ENCODE measurements at regions not wholly inside any gene's neighbourhood (a gene's known extent, or its start where the extent isn't known, plus 50 kb on each side); places are given as distances from the start of the nearest gene placed in this dataset.
A peak's percentile ranks its signal among the peaks of the same experiment; 100 is the strongest.
"Not testable (repeated sequence)": the region's sequence is repeated elsewhere in the genome, so short reads cannot be mapped to it uniquely, and the experiment has no call there.

DNA sequence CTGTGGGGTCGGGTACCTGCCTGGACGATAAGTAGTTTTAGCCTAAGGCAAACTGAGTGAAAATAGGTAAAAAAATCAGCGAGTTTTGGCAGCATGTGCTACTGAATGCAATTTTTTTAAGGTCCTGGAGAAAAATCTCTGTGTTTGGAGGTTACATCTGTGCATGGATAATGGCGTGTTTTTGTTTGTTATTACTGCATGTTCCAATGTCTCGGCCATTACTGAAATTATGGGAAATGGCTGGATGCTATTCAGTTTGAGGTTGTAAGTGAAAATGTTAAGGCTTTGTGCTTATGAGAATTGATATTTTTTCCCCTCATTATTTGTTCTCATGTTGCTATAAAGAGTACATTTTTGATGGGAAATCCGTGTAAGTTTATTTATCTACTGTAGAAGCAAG, 441.7 kb downstream of the PRDM2 start:
- DNase-seq, result no peak

DNA sequence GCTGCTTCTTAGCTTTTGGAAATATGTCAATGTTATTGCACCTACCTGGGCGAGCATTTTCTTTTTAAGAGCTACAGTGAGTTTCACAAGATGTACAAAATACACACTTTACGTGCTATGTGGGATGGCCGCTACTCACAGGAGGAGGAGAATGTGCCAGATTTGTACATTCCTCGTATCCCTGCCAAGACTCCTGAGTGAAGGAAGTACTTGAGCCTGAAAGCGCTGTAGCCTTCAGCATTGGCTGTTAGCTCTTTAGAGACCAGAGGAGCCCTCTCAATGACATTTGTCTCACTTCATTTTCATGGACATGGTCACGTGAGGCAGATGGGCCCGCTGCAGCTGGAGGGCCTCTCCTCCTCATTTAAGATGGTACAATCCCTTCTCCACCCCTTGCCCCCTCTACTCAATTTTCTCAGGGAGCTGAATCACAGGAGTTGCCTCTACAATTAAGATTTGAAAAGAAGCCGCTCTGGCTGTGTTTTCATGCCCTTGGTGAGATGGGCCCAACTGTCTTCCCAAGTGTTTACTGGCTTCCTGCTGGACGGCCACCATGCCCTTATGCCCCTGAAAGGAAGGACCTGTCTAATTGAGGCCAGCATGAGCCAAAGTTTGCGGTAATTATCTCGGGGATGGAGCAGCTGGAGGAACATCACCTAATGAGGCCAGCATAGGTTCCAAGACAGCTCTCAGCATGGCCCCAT, 442.6 kb downstream of the PRDM2 start:
- no peak for DNase-seq

DNA sequence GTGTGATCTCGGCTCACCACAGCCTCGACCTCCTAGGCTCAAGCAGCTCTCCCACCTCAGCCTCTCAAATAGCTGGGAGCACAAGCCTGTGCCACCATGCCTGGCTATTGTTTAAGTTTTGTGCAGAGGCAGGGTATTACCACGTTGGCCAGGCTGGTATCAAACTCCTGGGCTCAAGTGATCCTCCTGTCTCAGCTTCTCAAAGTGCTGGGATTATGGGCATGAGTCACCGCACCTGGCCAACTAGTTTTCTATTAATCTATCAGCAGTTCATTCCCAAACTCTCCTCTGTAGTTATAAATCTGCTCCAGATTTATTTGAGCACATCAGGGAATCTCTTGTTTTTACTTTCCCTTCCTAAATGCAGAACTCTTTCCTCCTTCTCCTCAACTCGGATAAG, 443.8 kb downstream of the PRDM2 start:
- no peak for DNase-seq

DNA sequence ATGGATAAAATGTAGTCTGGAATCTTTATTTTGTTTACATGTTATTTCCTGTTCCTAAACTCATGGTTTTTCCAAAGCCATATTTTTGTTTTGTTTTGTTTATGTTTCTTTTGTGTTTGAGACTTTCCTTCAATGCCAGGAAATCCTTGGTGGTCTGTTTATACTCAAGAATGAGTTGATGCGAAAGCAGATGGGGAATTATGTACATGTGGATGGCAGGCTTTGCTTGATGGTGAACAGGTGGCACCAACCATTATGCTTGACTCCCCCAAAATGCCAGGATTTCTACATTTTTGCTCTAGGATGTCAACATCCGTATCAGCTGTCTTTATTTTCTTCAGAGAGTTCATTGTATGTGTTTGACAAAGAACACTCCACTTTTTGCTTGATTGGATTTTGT, 448.5 kb downstream of the PRDM2 start:
- no peak for DNase-seq

DNA sequence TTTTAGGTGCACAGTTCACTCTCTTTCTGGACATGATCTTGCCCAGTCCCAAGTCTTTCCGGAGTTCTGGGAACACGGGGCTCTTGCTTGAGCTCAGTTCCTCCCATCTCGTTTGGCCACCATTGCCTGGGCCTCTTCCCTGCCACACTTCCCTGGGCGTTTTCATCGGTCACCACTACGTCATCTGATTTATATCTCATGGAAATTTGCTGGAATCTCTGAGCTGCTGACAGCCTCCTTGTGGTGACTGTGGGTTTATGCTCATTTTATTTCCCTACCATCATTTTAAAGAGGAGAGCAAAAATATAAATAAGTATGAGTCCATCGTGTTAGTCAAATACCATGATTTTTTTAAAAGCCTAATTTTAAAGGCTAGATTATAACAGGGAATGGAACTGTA, 449.1 kb upstream of the KAZN start:
- DNase-seq, result peak; percentile 9

DNA sequence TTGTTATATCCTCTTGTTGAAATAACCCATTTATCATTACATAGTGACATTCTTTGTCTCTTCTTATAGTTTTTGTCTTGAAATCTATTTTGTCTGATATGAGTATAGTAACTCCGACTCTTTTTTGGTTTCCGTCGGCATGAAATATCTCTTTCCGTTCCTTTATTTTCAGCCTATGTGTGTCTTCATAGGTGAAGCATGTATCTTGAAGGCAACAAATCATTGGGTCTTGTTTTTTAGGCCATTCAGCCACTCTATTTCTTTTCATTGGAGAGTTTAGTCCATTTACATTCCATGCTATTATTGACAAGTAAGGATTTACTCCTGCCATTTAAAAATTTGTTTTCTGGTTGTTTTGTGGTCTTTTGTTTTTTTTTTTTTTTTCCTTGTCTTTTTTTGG, 441.9 kb upstream of the KAZN start:
- DNase-seq, result no peak

DNA sequence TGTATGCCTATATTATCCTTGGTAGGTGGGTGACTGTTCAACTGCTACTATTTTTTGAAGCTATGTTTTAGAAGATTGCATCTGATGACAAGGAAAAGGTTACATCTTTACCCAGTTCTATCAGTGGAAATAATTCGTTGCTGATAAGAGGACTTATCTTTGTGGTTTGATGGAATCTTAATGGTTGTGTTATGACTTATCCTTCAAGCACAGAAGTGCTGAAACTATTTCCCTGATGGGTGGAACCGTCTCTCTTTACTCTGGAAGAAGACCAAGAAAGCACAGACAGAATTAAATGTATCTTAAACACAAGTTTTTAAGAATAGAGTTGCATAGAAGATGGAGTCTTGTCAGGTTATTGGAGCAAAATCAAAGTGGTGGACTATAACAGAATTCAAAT, 437.7 kb upstream of the KAZN start:
- DNase-seq, result no peak

DNA sequence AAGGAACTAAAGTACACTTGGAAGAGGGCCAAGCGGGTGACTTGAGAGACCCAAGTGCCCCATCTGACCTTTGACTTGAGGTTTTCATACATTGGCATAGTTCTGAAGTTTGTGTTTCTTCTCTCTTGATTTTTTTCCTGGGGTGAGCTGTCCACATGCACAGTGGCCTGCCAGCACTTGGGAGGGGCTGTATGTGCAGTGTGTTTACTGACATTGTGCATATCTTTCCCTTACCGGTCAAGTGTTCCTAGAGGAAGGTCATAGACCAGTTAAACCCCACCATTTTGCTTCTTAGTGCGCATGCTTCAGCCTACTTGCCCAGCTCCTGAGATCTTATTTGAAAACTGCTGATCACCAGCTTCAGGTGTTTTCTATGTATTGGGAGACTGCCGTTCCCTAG, 435.2 kb upstream of the KAZN start:
- no peak for DNase-seq

DNA sequence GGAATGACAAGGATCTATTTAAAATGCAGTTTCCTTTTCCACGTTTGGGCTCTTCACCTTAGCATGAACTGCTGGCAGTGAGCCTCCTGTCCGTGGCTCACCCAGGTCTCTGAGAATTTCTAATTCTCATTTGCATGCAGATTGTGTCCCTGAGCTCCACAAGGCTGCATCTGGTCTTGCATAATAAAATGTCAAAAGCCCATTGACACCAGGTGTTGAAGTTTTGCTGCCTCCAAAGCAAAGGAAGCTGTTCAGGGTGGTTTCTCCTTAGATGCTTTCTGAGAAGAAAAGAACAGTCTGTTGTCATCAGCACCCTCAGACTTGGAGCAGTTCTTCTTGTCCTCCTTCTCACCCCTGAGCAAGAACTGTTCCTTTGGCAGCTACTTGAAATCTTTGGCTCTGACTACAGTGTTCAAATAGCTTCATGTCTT, 433.1 kb upstream of the KAZN start:
- no peak for DNase-seq

DNA sequence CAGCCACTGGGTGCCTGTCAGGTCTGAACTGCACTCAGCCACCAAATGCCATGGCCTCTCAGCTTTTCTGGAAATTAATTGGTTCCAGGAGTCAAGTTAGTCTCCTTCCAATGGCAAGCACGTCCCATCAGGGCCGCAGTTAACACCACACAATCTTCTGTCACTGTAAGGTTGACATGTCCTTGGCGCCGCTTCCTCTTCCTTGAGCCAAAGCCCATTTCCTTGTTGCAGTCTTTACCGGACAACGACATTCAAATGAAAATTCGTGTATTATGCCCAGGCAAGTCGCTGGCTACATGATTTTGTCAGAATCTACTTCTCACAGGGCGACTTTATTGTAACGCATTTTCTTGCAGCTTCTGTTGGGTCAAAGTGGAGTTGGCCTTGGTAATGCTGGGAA, 430.6 kb upstream of the KAZN start:
- DNase-seq, result no peak

DNA sequence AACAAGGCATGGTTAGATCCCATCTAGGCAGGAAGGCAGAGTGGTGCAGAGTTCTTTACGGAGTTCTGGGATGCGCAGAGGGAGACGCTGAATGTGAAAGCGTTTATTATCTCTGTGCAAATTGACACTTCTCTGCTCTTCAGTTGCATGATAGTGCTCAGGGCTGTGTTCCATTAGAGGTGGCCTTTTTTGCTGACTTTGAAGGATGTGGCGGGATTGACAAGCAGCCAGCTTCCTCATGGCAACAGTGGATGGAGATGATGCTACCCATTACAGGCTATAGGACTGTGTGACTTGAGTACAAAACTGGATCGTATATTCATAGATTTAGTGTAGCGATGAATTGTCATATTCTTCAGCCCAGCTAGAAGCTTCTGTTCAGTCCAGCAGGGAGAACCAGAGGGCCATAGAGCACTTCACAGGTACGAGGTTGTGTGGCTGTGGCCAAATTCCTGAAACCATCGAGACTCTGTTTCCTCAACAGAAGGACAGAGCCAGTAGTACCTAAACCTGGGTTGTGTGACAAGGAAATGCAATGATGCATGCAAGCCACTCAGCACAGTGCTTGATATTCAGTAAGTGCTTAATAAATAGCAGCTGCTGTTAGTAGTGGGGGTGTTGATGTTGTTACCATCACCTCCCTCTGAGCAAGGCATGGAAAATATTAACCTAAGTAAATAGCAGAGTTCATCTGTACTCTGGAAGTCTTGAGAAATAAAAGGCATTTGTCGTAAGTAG, 430.0 kb upstream of the KAZN start:
- no peak for DNase-seq

DNA sequence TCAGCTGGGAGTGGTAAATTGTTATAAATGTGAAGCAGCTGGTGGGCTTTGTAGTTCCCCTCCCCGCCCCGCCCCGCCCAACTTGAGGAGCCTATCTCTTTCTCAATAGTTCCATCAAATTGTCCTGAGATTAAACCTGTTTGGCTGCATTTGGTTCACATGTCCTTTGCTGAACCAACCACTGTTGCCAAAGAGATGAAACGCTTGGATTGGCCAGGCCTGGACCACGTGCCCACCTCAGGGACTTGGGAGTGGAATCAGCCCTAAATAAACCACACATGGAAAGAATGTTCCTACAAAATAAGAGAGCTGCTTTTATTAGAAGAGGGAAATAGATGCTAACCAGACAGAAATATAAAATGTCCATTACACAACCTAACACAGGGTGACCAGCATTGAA, 424.9 kb upstream of the KAZN start:
- no peak for DNase-seq

DNA sequence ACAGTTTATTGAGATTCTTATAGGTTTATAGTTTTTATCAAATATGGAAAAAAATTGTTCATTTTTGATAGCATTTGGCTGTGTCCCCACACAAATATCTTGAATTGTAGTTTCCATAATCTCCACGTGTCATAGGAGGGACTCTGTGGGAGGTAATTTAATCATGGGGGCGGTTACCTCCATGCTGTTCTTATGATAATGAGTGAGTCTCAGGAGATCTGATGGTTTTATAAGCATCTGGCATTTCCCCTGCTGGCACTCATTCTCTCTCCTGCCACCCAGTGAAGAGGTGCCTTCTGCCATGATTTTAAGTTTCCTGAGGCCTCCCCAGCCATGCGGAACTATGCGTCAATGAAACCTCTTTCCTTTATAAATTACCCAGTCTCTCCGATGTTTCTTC, 420.6 kb upstream of the KAZN start:
- DNase-seq, result not testable (repeated sequence)

DNA sequence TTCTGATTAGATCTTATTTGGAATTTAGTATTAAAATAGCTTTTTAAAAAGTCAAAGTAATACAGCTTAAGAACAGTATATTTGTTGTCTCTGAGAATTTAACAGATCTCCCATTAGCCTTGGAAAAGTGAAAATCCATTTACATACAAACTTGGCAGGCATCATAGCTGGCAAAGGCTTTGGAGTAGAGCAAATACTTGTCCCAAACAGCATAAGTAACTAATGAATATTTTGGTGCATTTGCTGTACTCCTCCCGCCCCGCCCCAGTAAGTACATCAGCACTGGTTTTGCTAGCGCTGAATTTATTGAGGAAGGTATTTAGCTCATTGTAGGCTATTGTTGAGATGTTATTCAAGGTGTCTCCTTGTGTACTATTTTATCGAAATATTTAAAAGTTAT, 417.7 kb upstream of the KAZN start:
- DNase-seq, result no peak

DNA sequence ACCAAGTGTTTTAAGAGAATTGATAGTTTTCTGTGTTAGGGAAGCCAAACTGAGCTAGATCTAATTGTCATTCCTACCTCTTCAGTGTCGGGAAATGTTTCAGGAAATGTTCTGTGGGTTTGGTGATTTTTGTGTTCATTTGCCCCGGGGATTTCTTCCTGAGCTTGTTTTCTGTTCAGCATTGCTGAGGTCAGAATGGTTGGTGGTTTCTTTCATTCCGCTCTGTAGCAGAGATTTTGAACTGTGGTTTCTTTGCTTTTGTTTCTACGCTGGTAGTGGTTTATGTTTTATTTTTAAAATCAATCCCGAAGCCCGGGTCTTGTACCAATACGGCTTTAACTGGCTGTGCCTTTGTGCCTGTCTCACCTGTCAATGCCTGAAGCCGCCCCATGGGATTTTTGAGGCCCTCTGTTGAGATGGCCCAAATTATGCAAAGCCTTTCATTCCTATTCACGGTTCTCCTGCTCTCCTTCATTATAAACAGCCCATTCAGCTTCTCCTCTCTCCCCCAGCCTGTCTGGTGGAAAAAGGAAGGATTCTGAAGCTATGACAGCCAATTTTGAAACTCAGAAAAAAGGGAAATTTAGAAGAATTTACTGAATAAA, 417.2 kb upstream of the KAZN start:
- no peak for DNase-seq

DNA sequence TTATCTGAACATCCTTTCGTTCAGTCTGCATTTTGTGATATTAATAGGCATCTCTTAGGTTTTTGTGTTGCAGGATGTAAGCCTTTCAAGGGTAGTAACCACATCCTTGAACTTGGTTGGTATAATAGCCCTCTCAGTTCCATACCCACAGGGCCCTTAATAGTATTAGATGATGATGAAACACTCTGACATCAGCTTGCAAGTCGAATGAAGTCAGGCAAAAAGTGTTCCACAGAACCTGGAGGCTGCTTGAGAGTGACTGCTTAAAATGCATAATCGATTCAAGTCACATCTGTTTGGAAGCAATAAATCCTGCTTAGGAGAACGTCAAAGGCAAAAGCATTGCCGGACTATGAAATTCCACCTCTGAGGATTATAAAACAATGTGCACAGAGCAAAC, 415.6 kb upstream of the KAZN start:
- DNase-seq, result no peak

DNA sequence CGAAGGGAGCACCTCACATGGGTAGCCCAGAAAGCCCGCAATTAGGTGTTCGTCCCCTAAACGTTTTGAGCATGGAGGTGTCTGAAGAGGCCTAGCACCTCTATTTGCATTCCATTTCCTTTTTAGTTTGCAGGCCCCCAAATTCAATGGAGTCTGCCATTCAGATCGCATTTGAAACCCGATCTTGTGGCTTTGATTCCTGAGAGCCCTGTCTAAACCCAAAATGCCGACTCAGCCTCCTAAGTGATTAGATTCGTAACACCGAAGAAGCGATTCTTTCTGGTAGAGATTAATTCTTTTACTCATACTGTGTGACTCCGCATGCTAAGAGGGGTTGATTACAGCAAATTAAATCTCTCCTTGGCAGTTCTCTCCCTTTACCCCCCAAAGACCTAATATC, 415.2 kb upstream of the KAZN start:
- no peak for DNase-seq

DNA sequence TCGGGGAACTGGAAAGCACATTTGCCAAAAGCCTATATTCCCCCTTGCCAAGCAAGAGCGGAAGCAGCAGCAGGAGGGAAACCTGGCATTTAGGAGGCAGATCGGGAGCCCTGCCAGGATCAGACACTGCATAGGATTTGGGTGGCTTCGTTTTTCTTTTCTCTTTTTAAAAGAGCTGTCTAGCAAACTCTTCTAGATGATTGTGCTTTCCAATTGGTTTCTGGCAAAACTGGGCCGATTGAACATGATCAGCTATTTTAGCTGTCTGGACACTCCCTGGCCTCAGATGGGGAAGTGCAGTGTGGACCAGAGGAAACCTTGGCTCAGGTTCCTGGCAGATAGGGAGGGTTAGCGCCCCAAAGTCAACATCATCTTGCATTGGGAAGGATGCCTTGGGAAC, 414.0 kb upstream of the KAZN start:
- DNase-seq, result no peak

DNA sequence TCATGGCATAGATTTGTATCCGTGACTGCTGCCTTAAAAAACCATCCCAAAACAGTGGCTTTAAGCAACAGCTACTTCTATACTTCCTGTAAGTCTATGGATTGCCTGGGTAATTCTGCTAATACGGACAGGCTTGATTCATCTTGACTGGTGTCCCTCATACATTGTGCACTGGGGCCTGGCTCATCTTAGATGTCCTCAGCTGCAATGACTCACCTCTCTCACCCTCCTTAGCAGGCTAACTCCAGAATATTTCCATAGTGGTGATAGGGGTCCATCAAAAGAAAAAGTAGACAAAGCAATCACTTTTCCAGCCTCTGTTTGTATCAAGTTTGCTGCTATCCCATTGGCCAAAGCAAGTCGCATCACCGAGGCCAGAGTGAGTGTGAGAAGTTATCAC, 409.1 kb upstream of the KAZN start:
- DNase-seq, result no peak

DNA sequence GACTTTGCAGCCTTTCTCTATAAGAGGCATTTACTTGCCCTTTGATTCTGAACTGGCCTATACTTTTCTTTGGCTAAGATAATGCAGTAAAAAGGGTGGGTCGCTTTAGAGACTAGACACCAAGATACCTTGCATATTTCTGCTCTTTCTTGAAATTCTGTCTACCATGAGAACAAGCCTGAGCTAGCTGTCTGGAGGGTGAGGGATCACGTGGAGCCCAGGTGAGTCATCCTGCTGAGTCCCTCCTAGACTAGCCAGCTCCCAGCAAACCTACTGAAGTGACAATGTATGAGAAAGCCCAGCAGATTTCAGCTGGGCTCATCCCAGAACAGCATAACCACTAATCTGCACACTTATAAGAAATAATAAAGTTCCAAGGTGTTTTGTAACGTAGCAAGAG, 408.0 kb upstream of the KAZN start:
- no peak for DNase-seq

DNA sequence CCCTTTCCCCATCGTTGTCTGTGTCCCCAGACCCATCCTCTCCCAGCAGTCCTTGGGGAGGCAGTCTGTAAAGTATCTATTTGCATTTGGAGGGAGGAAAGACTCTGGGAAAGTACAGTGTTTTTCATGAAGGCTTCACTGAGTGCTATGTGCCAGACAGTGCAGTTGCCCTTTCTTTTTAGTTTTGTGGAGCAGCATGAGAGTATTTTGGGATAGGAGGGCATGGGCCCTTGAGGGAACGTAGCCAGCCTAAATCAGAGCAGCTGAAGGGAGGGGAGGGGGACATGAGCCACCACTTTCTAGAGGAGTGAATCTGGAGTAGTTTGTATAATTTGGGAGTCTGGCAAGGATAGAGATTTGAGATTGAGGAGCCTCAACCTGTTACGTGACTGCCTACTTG, 404.0 kb upstream of the KAZN start:
- DNase-seq, result no peak

DNA sequence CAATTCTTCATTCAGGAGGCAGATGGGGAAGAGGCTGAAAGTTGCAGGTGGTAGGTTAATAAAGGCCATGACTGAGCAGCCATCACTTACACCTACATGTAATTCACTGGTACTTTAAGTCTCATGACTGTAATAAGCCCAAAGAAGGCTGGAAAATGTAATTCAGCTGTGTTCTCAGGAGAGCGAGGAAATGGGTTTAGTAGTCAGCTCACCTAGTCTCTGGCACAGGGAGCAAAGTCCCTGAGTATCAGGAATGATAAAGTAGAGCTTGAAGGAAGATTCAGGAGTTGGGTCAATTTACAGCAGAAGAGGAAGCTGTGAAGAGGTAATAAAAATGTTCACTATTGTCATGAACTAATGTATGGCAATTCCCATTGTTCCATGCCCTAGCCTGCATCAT, 393.4 kb upstream of the KAZN start:
- no peak for DNase-seq

DNA sequence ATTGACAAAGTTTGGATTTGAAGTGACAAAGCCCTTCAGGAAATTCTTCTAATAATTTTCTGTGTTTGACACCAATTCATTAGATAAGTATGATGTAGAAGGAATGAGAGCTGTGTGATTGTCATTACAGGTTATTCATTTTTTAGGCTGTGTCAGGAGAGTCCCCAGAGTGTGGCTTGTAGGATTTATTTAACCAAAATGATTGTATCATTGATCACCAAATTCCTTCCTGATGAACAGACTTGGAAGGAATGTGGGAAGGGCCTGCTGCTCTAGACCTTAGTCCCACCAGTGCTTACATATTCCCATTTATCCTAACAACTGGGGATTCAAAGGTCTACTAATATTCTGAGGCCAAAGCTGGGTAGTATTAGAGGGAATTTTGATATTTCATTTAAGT, 383.3 kb upstream of the KAZN start:
- peak; percentile 24 for DNase-seq

DNA sequence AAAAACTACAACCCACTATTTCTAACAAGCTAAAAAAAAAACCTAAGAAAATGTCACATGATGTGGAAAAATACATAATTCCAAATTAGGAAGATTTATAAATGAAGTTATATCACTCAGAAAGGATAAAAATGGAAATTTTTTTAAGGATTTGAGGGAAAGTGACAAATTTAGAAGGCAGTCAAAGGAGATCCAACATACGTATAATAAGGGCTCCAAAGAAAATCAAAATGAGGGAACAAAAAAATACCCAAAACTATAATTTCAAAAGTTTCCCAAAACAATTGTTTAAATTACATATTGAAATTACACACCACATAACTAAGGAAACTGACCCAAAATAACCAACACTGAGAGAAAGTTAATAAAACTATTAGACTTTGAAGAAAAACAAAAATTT, 381.1 kb upstream of the KAZN start:
- no peak for DNase-seq

Measured in fibroblast of skin of abdomen (primary cell).